ENCODE measurements at regions not wholly inside any gene's neighbourhood (a gene's known extent, or its start where the extent isn't known, plus 50 kb on each side); places are given as distances from the start of the nearest gene placed in this dataset.

GRCh38 chr21:22154579-22155274, 1156.5 kb downstream of the NCAM2 start:
- POLR2A ChIA-PET, result no interaction called here
- no peaks in the 10 kb centered on the region; the same call in 1 of the 2 replicates for H3K27me3 Mint-ChIP-seq (ENCODE audit: low read depth)
- H3K27ac Mint-ChIP-seq, result no peak overlapping the region
- H3K4me3 Mint-ChIP-seq, result no peak overlapping the region
- DNase-seq (ENCODE audit: low spot score), result no peak
- no peaks in the 10 kb centered on the region for H3K36me3 Mint-ChIP-seq
- CTCF ChIA-PET, result no interaction called here
- no peaks in the 10 kb centered on the region; the same call in 1 of the 2 replicates for H3K9me3 Mint-ChIP-seq
- H3K4me1 Mint-ChIP-seq, result no peaks in the 10 kb centered on the region
- TF ChIP-seq IRF2 (CRISPR knock-in tag; IDR thresholded peaks at IDR 0.05; ENCODE audit: borderline replicate concordance, low read depth) (no peak), ATF6 (CRISPR knock-in tag; IDR thresholded peaks at IDR 0.05) (no peak), RORB (CRISPR knock-in tag; IDR thresholded peaks at IDR 0.05) (no peak), ERG (CRISPR knock-in tag; IDR thresholded peaks at IDR 0.05) (no peak), ZNF416 (CRISPR knock-in tag; IDR thresholded peaks at IDR 0.05) (no peak), ZNF317 (CRISPR knock-in tag; IDR thresholded peaks at IDR 0.05; ENCODE audit: borderline replicate concordance, low read depth) (no peak), SOX15 (CRISPR knock-in tag; IDR thresholded peaks at IDR 0.05) (no peak)
- ATAC-seq, result no peak

- no peak overlapping the region for H3K27ac Mint-ChIP-seq
- peaks cover 22% of the 10 kb centered on the region for H3K9me3 Mint-ChIP-seq
- CTCF ChIA-PET, result no interaction called here
- no peak for DNase-seq (ENCODE audit: low spot score)
- H3K27me3 Mint-ChIP-seq (ENCODE audit: low read depth), result no peaks in the 10 kb centered on the region
- POLR2A ChIA-PET, result no interaction called here
- peaks cover 6% of the 10 kb centered on the region; the same call in 1 of the 2 replicates for H3K36me3 Mint-ChIP-seq
- ATAC-seq, result no peak
- TF ChIP-seq ZNF219 (CRISPR knock-in tag; IDR thresholded peaks at IDR 0.05; ENCODE audit: borderline replicate concordance) (no peak), PRDM15 (CRISPR knock-in tag; IDR thresholded peaks at IDR 0.05) (no peak), OVOL2 (CRISPR knock-in tag; IDR thresholded peaks at IDR 0.05; ENCODE audit: borderline replicate concordance) (no peak), ERG (CRISPR knock-in tag; IDR thresholded peaks at IDR 0.05) (no peak), TEAD1 (CRISPR knock-in tag; IDR thresholded peaks at IDR 0.05) (no peak), FOXP1 (CRISPR knock-in tag; IDR thresholded peaks at IDR 0.05; ENCODE audit: borderline replicate concordance) (no peak)
- H3K4me3 Mint-ChIP-seq, result no peak overlapping the region
- H3K4me1 Mint-ChIP-seq, result no peaks in the 10 kb centered on the region
Observed at GRCh38 chr21:22164912-22165311, 1166.7 kb downstream of the NCAM2 start.

- ChIA-PET POLR2A (no interaction called here), CTCF (no interaction called here)
- H3K27ac Mint-ChIP-seq, result no peak overlapping the region
- H3K4me1 Mint-ChIP-seq, result peaks cover 11% of the 10 kb centered on the region
- peaks cover 36% of the 10 kb centered on the region for H3K9me3 Mint-ChIP-seq
- ATAC-seq (no peak), DNase-seq (ENCODE audit: low spot score) (no peak)
- H3K4me3 Mint-ChIP-seq, result no peak overlapping the region
- peaks cover 16% of the 10 kb centered on the region for H3K36me3 Mint-ChIP-seq
- H3K27me3 Mint-ChIP-seq (ENCODE audit: low read depth), result no peaks in the 10 kb centered on the region; the same call in 1 of the 2 replicates
- TF ChIP-seq GRHL2 (CRISPR knock-in tag; IDR thresholded peaks at IDR 0.05; ENCODE audit: insufficient replicate concordance, severe bottlenecking) (no peak), MYBL2 (CRISPR knock-in tag; IDR thresholded peaks at IDR 0.05) (no peak), E2F4 (CRISPR knock-in tag; IDR thresholded peaks at IDR 0.05; ENCODE audit: borderline replicate concordance, low read depth) (no peak), FOXK1 (CRISPR knock-in tag; IDR thresholded peaks at IDR 0.05) (no peak), HMGA2 (CRISPR knock-in tag; IDR thresholded peaks at IDR 0.05) (no peak), MXD4 (CRISPR knock-in tag; IDR thresholded peaks at IDR 0.05; ENCODE audit: borderline replicate concordance) (no peak), ZNF232 (CRISPR knock-in tag; IDR thresholded peaks at IDR 0.05) (no peak), ZSCAN18 (CRISPR knock-in tag; IDR thresholded peaks at IDR 0.05) (no peak), OVOL2 (CRISPR knock-in tag; IDR thresholded peaks at IDR 0.05; ENCODE audit: borderline replicate concordance) (no peak), NR2C2 (CRISPR knock-in tag; IDR thresholded peaks at IDR 0.05) (no peak), NR3C1 (CRISPR knock-in tag; conservative IDR thresholded peaks at IDR 0.05; ENCODE audit: low read depth) (no peak)
Observed at GRCh38 chr21:22174746-22175145, 1176.5 kb downstream of the NCAM2 start.

All from WTC11 (cell line).